Suprapubic skin (tissue), 4 donors: ENCODE measurements at regions not wholly inside any gene's neighbourhood (a gene's known extent, or its start where the extent isn't known, plus 50 kb on each side); places are given as distances from the start of the nearest gene placed in this dataset.

ENCODE experiments used
- CTCF ChIP-seq, 2 donors: fragments of 200-600 bp in 1 of 2; fragments of 450-650 bp in 1 of 2; sonication (generic) in 1 of 2; IDR thresholded peaks; one replicate each; pipeline ENCODE4 v1.5.1; 2016 to 2019; ENCODE audit warnings: antibody characterized with exemption in 2 of 2, mild to moderate bottlenecking in 1 of 2, moderate library complexity in 1 of 2
- POLR2A ChIP-seq, 2 donors: fragments of 450-650 bp; IDR thresholded peaks; one replicate each; pipeline ENCODE4 v1.6.1; 2017; ENCODE audit warnings: antibody characterized with exemption in 2 of 2, mild to moderate bottlenecking in 2 of 2, moderate library complexity in 2 of 2
- POLR2AphosphoS5 ChIP-seq, 3 donors: sonication (generic); formaldehyde crosslinking; IDR thresholded peaks; one replicate each; pipeline ENCODE4 v1.6.1; 2017; ENCODE audit warnings: antibody characterized with exemption in 3 of 3

- TF ChIP-seq CTCF (IDR thresholded peaks at IDR 0.05): no peak
- no peak for TF ChIP-seq POLR2AphosphoS5 (IDR thresholded peaks at IDR 0.05)
- TF ChIP-seq POLR2A (IDR thresholded peaks at IDR 0.05): no peak
These were observed 171.9 kb upstream of the SALL3 start for GRCh38 chr18:78807668-78808067.
